PC-3 (cell line): ENCODE measurements at regions not wholly inside any gene's neighbourhood (a gene's known extent, or its start where the extent isn't known, plus 50 kb on each side); places are given as distances from the start of the nearest gene placed in this dataset.

ENCODE experiments used
- CTCF ChIP-seq: fragments of 300-600 bp; sonication (generic); conservative IDR thresholded peaks from 2 replicates; pipeline ENCODE4 v1.5.1; 2017; ENCODE audit warnings: antibody characterized with exemption, low read depth, mild to moderate bottlenecking, low read length
- EZH2 ChIP-seq: fragments of 300-600 bp; sonication (generic); IDR thresholded peaks from one replicate; pipeline ENCODE4 v1.6.1; 2017; ENCODE audit warnings: antibody characterized with exemption, mild to moderate bottlenecking, low read length; ENCODE audit not compliant: unreplicated experiment

- no peak for TF ChIP-seq CTCF
- TF ChIP-seq EZH2 = no peak
Measured at GRCh38 chr1:60716472-60716871, 365.9 kb upstream of the NFIA start.
